Loucy (cell line): ENCODE measurements at regions not wholly inside any gene's neighbourhood (a gene's known extent, or its start where the extent isn't known, plus 50 kb on each side); places are given as distances from the start of the nearest gene placed in this dataset.

Experiments used
- H2AFZ ChIP-seq: fragments of 200-600 bp; sonication (generic); 2 replicates; pipeline ENCODE4 v1.6.0; 2016; ENCODE audit warnings: antibody characterized with exemption, mild to moderate bottlenecking, low read length, moderate library complexity
- H3F3A ChIP-seq: fragments of 200-600 bp; 2 replicates; pipeline ENCODE4 v1.6.0; 2016; ENCODE audit warnings: antibody characterized with exemption, low read depth, mild to moderate bottlenecking
- H3K27me3 ChIP-seq: fragments of 200-600 bp; sonication (generic); 2 replicates; pipeline ENCODE4 v1.6.1; 2014; ENCODE audit warnings: low read length, mild to moderate bottlenecking; ENCODE audit not compliant: insufficient read depth, poor library complexity, severe bottlenecking
- H3K36me3 ChIP-seq: fragments of 200-600 bp; sonication (generic); 2 replicates; pipeline ENCODE4 v1.6.1; 2016; ENCODE audit warnings: low read length; ENCODE audit not compliant: insufficient read depth
- H3K4me1 ChIP-seq: fragments of 200-600 bp; sonication (generic); 2 replicates; pipeline ENCODE4 v1.5.1; 2014; ENCODE audit warnings: low read length, mild to moderate bottlenecking; ENCODE audit not compliant: insufficient read depth, poor library complexity, severe bottlenecking
- H3K4me2 ChIP-seq: fragments of 200-600 bp; sonication (generic); 2 replicates; pipeline ENCODE4 v1.6.0; 2014; ENCODE audit warnings: antibody characterized with exemption, low read length, low read depth, mild to moderate bottlenecking; ENCODE audit not compliant: poor library complexity, severe bottlenecking
- H3K4me3 ChIP-seq: fragments of 200-600 bp; sonication (generic); 2 replicates; pipeline ENCODE4 v1.5.1; 2014; ENCODE audit warnings: low read length, mild to moderate bottlenecking, mixed read lengths; ENCODE audit not compliant: poor library complexity, severe bottlenecking
- H3K79me2 ChIP-seq: fragments of 200-600 bp; sonication (generic); 2 replicates; pipeline ENCODE4 v1.6.1; 2014; ENCODE audit warnings: low read length; ENCODE audit not compliant: insufficient read depth
- H3K9ac ChIP-seq: fragments of 200-600 bp; sonication (generic); 2 replicates; pipeline ENCODE4 v1.6.0; 2014; ENCODE audit warnings: mild to moderate bottlenecking, low read depth, low read length, moderate library complexity; ENCODE audit not compliant: poor library complexity, severe bottlenecking
- H3K9me2 ChIP-seq: fragments of 200-600 bp; sonication (generic); replicated peaks from 2 replicates; pipeline ENCODE4 v1.6.1; 2016; ENCODE audit warnings: low read depth, low read length, mixed read lengths
- H3K9me3 ChIP-seq: fragments of 200-600 bp; sonication (generic); 2 replicates; pipeline ENCODE4 v1.6.1; 2014; ENCODE audit warnings: mild to moderate bottlenecking, antibody characterized with exemption, low read length, low read depth; ENCODE audit not compliant: insufficient read depth
- H4K20me1 ChIP-seq: fragments of 200-600 bp; sonication (generic); 2 replicates; pipeline ENCODE4 v1.6.0; 2014; ENCODE audit warnings: antibody characterized with exemption, low read length, mild to moderate bottlenecking; ENCODE audit not compliant: insufficient read depth, poor library complexity, severe bottlenecking
- CTCF ChIP-seq: fragments of 200-600 bp; sonication (generic); conservative IDR thresholded peaks from 2 replicates; pipeline ENCODE4 v1.5.1; 2014; ENCODE audit warnings: mild to moderate bottlenecking, antibody characterized with exemption, low read length
- EZH2phosphoT487 ChIP-seq: fragments of 200-600 bp; IDR thresholded peaks from 2 replicates; pipeline ENCODE4 v1.6.1; 2018; ENCODE audit warnings: antibody characterized with exemption, mild to moderate bottlenecking, moderate library complexity, borderline replicate concordance

DNA sequence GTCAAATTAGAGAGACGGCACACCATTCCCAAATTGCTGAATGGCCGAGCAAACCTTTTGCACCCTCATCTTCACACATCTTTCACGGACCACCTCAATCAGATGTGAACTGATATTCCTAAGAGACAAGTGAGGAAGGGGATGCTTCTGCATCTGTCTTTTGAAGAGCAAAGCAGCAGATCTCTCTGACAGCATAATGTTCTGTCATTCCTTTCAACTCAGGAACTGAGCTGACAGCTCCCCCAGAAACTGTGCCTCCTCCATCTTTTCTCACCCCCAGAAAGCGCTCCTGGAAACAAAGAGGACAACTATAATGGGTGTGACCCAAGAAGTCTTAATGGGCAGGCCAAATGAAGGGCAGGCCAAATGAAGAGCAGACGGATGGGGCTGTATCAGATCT, 256.4 kb downstream of the C1orf94 start:
- H3K27me3 ChIP-seq, result no peaks in the 10 kb centered on the region
- H2AFZ ChIP-seq, result no peak overlapping the region
- no peak overlapping the region for H3K9ac ChIP-seq
- no peak overlapping the region for H3K4me2 ChIP-seq
- no peak for TF ChIP-seq EZH2phosphoT487
- TF ChIP-seq CTCF, result no peak
- H3F3A ChIP-seq, result no peaks in the 10 kb centered on the region
- no peaks in the 10 kb centered on the region for H3K36me3 ChIP-seq
- no peak overlapping the region for H3K4me3 ChIP-seq
- H3K4me1 ChIP-seq, result no peaks in the 10 kb centered on the region
- no peaks in the 10 kb centered on the region for H4K20me1 ChIP-seq
- H3K9me2 ChIP-seq, result no peaks in the 10 kb centered on the region
- no peaks in the 10 kb centered on the region for H3K9me3 ChIP-seq
- no peaks in the 10 kb centered on the region for H3K79me2 ChIP-seq

DNA sequence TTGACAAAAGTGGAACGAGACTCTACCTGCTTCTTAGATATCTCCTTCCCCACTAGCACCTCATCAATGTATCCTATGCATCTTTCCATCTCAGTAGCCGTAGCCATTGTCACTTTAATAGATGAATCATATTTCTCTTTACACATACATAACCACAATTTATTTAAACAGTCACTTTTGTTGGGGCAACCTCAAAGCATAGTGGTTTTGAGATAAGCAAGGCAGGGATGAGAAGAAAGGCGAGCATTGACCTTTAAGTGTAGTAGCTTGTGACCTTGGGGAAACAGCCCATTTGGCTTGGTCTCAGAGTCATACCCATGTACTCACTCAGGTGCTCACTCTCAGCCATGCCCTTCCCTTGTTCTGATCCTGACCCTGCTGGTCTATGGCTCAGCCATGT, 260.1 kb downstream of the C1orf94 start:
- no peaks in the 10 kb centered on the region for H3K9me3 ChIP-seq
- no peaks in the 10 kb centered on the region for H3K9me2 ChIP-seq
- no peak overlapping the region for H3K4me3 ChIP-seq
- H3K27me3 ChIP-seq, result no peaks in the 10 kb centered on the region
- no peaks in the 10 kb centered on the region for H4K20me1 ChIP-seq
- no peaks in the 10 kb centered on the region for H3K36me3 ChIP-seq
- H3K79me2 ChIP-seq, result no peaks in the 10 kb centered on the region
- no peak for TF ChIP-seq EZH2phosphoT487
- no peak for TF ChIP-seq CTCF
- H3K4me1 ChIP-seq, result no peaks in the 10 kb centered on the region
- no peaks in the 10 kb centered on the region for H3F3A ChIP-seq
- no peak overlapping the region for H3K9ac ChIP-seq
- H3K4me2 ChIP-seq, result no peak overlapping the region
- H2AFZ ChIP-seq, result no peak overlapping the region

DNA sequence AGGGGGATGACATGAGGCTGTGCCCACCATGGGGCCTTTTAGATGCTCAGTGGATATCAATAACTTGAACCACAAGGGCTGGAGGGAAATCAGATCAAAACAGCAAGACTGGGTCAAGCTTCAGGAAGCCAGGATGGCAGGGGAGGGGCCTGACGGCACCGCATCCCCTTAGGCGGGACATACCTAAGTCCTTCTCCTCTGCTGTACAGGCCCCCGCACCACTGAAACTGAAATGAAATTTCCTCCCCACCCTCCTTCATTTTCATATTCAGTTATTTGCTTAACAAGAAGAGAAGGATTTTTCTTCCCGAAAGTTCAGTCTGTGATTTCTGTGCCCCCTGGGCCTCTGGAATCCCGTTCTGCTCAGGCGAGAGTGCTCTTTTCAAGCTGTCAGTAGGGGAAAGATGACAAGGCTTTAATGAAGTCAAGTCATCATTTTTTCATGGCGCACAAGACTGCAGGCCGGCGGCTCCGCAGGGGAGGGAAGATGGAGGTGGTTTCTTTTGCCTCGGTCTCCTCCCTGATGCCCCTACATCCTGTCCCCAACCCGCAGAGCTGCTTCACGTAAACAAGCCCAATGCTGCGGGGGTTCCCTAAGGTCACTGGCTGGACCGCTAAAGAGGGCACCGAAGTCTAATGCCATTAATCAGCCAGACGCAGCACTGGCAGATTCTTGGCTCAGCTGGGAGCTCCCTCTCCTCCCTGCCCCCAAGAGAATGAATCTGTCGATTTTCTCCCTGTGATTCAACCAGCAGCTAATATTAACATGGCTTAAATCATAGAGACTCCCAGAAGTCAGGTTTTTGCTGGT, 264.8 kb downstream of the C1orf94 start:
- H3K27me3 ChIP-seq, result no peaks in the 10 kb centered on the region
- H3K9me2 ChIP-seq, result no peaks in the 10 kb centered on the region
- TF ChIP-seq EZH2phosphoT487, result no peak
- no peak for TF ChIP-seq CTCF
- H3K4me3 ChIP-seq, result no peak overlapping the region
- no peak overlapping the region for H2AFZ ChIP-seq
- H4K20me1 ChIP-seq, result no peaks in the 10 kb centered on the region
- H3K4me1 ChIP-seq, result no peaks in the 10 kb centered on the region
- H3K36me3 ChIP-seq, result no peaks in the 10 kb centered on the region
- no peaks in the 10 kb centered on the region for H3F3A ChIP-seq
- no peak overlapping the region for H3K4me2 ChIP-seq
- H3K9ac ChIP-seq, result no peak overlapping the region
- H3K9me3 ChIP-seq, result no peaks in the 10 kb centered on the region
- no peaks in the 10 kb centered on the region for H3K79me2 ChIP-seq
